Bronchial epithelial cell (primary cell): ENCODE measurements at regions not wholly inside any gene's neighbourhood (a gene's known extent, or its start where the extent isn't known, plus 50 kb on each side); places are given as distances from the start of the nearest gene placed in this dataset.

Source experiments
- DNase-seq: peaks from one replicate; pipeline ENCODE4 v3.0.0-alpha.2; 2010; ENCODE audit warnings: low read depth
- FAIRE-seq: peaks from 2 replicates; lab custom pipeline; 2011; peaks lifted over from hg19 to GRCh38; lab: Jason Lieb, UNC
- H3K27me3 ChIP-seq: 2 replicates; pipeline ENCODE4 v1.5.1; 2011; ENCODE audit warnings: low read length; ENCODE audit not compliant: control insufficient read depth, insufficient read depth
- H3K36me3 ChIP-seq: 2 replicates; pipeline ENCODE4 v1.5.1; 2011; ENCODE audit warnings: low read length; ENCODE audit not compliant: control insufficient read depth, insufficient read depth
- H3K4me3 ChIP-seq: 2 replicates; pipeline ENCODE4 v1.5.1; 2011; ENCODE audit warnings: mild to moderate bottlenecking, low read depth, low read length, control low read depth
- CTCF ChIP-seq: IDR thresholded peaks from 2 replicates; pipeline ENCODE4 v1.5.1; 2011; ENCODE audit warnings: mild to moderate bottlenecking, moderate library complexity, low read length, control low read depth, inconsistent platforms; ENCODE audit not compliant: insufficient read depth, severe bottlenecking

DNA sequence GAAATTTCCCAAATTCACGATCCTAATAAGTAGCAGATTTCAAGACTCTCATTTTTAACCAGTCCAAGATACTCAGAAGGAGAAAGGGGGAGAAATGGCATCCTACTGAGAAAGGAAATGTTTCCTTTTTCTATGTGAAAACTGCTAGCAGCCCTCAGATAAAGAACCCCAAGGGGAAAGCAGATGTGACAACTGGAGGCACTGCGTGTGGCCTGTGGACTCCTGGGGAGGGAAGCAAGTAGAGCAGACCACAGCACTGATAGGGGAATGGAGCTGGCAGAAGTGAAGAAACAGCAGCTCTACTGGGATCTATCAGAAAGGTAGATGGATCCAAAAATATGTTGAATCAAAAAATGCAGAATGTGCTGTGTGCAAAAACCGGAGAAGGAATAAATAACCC is 239.7 kb upstream of the API5 start:
- Histone ChIP-seq H3K27me3 (no peaks in the 10 kb centered on the region), H3K4me3 (no peak overlapping the region), H3K36me3 (no peaks in the 10 kb centered on the region)
- DNase-seq (no peak), FAIRE-seq (no peak)
- TF ChIP-seq CTCF: no peak

DNA sequence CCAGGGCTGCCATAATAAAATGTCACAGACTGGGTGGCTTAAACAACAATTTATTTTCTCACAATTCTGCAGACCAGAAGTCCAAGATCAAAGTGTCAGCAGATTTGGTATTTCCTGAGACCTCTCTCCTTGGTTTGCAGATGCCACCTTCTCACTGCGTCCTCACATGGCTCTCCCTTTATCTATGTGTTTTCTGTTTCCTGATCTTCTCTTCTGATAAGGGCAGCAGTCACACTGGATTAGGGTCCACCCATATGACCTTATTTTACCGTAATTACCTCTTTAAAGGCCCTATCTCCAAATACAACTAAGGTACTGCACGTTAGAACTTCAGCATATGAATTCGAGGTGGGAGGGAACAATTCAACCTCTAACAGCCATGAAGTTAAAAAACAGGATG is 238.9 kb upstream of the API5 start:
- no peaks in the 10 kb centered on the region for H3K27me3 ChIP-seq
- FAIRE-seq (no peak), DNase-seq (no peak)
- H3K36me3 ChIP-seq: no peaks in the 10 kb centered on the region
- no peak for TF ChIP-seq CTCF
- no peak overlapping the region for H3K4me3 ChIP-seq

DNA sequence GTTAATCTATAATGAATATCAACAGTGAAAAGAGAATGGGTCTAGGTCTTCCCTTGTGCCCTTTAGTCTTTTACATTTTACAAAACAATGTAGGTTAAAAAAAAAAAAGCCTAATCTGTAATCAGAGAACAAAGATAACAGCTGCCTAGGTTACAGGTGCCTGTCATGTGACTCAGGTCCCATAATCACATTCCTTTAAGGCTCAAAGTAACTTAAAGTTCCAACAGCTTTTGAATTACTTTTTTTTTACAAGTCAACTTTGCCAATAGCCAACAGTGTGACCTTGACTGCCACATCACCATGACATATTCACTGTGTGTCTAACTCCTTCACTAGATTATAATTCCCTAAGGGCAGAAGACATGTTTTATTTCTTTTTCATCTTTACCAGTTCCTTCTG is 237.0 kb upstream of the API5 start:
- no peaks in the 10 kb centered on the region for H3K36me3 ChIP-seq
- H3K27me3 ChIP-seq: no peaks in the 10 kb centered on the region
- FAIRE-seq (no peak), DNase-seq (no peak)
- H3K4me3 ChIP-seq: no peak overlapping the region
- TF ChIP-seq CTCF: no peak

GRCh38 chr11:43101113-43101512 is 210.7 kb upstream of the API5 start:
- no peaks in the 10 kb centered on the region for H3K27me3 ChIP-seq
- DNase-seq: no peak
- H3K36me3 ChIP-seq: no peaks in the 10 kb centered on the region
- TF ChIP-seq CTCF: no peak
- H3K4me3 ChIP-seq: no peak overlapping the region
- no peak for FAIRE-seq

DNA sequence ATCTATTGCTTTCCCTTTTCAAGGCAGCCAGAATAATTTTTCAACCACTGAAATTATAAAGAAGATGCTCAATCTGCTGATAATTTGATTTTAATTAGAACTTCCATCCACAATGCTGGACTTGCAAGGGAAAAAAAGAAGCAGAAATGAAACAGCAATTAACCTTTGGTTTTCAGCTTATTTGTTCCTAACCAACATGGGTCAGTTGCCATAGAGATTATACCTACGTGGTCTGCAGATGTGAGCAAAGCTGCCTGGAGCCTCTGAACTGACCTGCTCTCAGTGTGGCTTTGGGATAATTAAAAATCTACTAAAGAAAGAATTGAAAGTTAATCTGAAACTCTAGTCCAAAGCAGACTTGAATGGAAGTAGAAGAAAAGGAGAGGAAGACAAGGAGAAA is 195.7 kb upstream of the API5 start:
- FAIRE-seq (no peak), DNase-seq (no peak)
- no peaks in the 10 kb centered on the region for H3K27me3 ChIP-seq
- TF ChIP-seq CTCF: no peak
- no peaks in the 10 kb centered on the region for H3K36me3 ChIP-seq
- H3K4me3 ChIP-seq: no peak overlapping the region

- H3K36me3 ChIP-seq: no peaks in the 10 kb centered on the region
- TF ChIP-seq CTCF: no peak
- no peaks in the 10 kb centered on the region for H3K27me3 ChIP-seq
- no peak for FAIRE-seq
- no peak overlapping the region for H3K4me3 ChIP-seq
- peak; percentile 1 for DNase-seq
Measured at GRCh38 chr11:43119275-43119970, 192.4 kb upstream of the API5 start.
